T47D (cell line): ENCODE measurements at regions not wholly inside any gene's neighbourhood (a gene's known extent, or its start where the extent isn't known, plus 50 kb on each side); places are given as distances from the start of the nearest gene placed in this dataset.

Experiments
- DNase-seq, 2 experiments: peaks; one replicate each; pipeline versions ENCODE4 v3.0.0 to v3.0.0-alpha.2; 2011 to 2012; ENCODE audit warnings: low read depth in 1 of 2, low spot score in 1 of 2
- JUND ChIP-seq: IDR thresholded peaks from 2 replicates; pipeline ENCODE4 v1.6.1; 2012; ENCODE audit warnings: low read depth
- in situ Hi-C: cut with HindIII; loops from 2 replicates; pipeline ENCODE4 v1.10.0; 2016; ENCODE audit warnings: low sequenced_read_pairs, low pct_unique_long_range_greater_than_20kb

- TF ChIP-seq JUND: no peak
- no peak for DNase-seq
- in situ Hi-C loops: no loop called here
These were observed 183.8 kb upstream of the KCNK2 start for GRCh38 chr1:214898718-214899117.

GRCh38 chr1:214899908-214900460, 182.6 kb upstream of the KCNK2 start:
- no peak for DNase-seq
- no peak for TF ChIP-seq JUND
- in situ Hi-C loops: no loop called here

DNA sequence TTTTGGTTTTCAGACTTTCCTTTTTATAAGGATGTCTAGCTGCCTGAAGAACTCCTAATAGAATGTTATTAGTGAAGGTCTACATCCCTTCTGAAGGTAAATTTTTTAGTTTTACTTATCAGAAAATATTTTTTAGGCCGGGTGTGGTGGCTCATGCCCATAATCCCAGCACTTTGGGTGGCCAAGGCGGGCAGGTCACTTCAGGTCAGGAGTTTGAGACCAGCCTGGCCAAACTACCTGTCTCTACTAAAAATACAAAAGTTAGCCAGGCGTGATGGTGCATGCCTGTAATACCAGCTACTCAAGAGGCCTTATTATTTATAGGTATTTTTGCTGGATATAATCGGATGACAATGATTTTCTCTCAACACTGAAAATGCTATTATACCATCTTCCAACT, 181.9 kb upstream of the KCNK2 start:
- no peak for TF ChIP-seq JUND
- DNase-seq: no peak
- in situ Hi-C loops: no loop called here

GRCh38 chr1:214901718-214902117, 180.8 kb upstream of the KCNK2 start:
- TF ChIP-seq JUND: no peak
- DNase-seq: no peak
- in situ Hi-C loops: no loop called here

- in situ Hi-C loops: no loop called here
- TF ChIP-seq JUND: no peak
- DNase-seq: no peak
These were observed 179.8 kb upstream of the KCNK2 start for GRCh38 chr1:214902636-214903320.

GRCh38 chr1:214912127-214912526, 170.4 kb upstream of the KCNK2 start:
- DNase-seq: no peak
- in situ Hi-C loops: no loop called here
- TF ChIP-seq JUND: no peak

- no peak for TF ChIP-seq JUND
- no peak for DNase-seq
- in situ Hi-C loops: no loop called here
These were observed 168.6 kb upstream of the KCNK2 start for GRCh38 chr1:214913966-214914365.

DNA sequence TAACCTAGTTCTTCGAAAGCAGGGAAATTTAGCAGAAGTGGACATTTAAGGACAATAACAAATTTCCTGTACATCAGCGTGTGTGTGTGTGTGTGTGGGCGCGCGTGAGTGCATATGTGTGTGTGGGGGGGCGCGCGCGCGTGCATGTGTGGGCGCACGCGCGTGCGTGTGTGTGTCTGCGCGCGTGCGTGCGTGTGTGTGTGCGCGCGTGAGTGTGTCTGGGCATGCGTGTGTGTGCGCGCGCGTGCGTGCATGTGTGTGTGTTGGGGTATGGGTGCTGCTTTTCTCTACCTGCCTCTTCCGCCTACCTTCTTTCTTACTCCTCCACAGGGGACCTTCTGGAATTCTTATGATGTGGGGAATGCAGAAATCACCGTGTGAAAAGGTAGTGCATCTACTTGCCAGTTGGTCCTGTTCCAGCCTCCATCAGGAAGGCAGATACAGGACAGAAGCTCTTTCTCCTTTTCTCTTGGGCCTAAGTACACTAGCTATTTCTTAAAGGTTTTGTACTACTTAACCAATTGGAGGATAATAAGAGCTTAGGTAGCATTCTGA, 165.4 kb upstream of the KCNK2 start:
- TF ChIP-seq JUND: no peak

DNA sequence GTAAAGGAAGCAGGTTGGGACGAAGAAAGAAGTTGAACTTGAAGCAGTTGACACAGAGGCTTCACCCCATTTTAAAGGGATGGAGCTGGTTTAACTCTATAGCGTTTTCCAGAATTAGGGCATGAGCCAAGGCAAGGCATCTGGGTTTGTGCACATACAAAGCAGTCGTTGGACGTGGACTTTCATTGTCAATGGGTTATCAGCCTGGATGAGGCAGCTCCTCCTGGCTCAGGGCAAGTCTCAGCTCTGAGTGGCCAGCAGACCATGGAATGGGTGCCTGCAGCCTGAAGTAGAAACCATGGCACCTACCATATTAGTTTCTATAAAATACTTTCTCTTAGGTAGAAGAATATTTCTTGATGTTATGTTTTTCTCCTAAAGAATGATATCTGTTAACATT, 163.8 kb upstream of the KCNK2 start:
- TF ChIP-seq JUND: no peak
- in situ Hi-C loops: no loop called here
- no peak for DNase-seq

More for the DNA sequence above, 165.4 kb upstream of the KCNK2 start:
- no peak for DNase-seq
- in situ Hi-C loops: no loop called here

DNA sequence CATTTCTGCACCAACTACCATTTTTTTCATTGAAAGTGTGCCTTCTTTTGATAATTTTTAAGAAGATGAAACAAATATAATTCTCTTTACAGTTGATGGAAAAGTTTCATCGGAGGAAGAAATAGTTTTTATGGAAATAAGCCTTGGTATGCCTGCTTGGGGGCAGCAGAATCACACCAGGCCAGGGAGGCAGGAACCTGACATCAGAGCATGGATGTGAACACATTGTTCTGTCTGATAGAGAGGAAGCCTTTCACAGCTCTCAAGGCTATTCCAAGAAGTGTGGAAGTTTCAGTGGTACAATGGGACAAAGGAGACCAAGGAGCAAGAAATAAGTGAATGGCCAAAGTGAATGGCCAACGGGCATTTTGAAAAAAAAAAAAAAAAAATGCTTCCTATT, 162.2 kb upstream of the KCNK2 start:
- in situ Hi-C loops: no loop called here
- no peak for TF ChIP-seq JUND
- no peak for DNase-seq

- in situ Hi-C loops: no loop called here
- DNase-seq: no peak
- no peak for TF ChIP-seq JUND
These were observed 159.1 kb upstream of the KCNK2 start for GRCh38 chr1:214923278-214923915.

- no peak for TF ChIP-seq JUND
- in situ Hi-C loops: no loop called here
- DNase-seq: no peak
These were observed 154.7 kb upstream of the KCNK2 start for GRCh38 chr1:214927796-214928195.

DNA sequence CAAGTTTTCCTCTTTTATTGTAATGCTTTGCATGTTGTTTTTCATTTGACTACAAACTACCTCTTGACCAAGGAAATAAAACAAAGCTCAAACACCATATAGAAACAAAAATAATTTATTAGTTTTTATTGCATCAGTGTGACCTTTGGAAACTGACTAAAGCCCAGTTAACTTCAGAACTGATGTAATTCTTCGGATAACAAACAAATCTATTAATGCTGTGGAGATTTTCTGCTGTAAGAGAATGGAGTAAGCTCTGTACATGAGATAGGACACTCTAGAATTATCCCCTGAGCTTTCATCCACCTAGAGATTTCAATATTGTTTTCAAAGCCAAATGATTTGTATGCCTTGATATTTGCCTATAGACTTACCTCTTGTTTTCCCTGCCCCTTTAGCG, 154.0 kb upstream of the KCNK2 start:
- TF ChIP-seq JUND: no peak
- no peak for DNase-seq
- in situ Hi-C loops: no loop called here
